Kidney epithelial cell (primary cell): ENCODE measurements at regions not wholly inside any gene's neighbourhood (a gene's known extent, or its start where the extent isn't known, plus 50 kb on each side); places are given as distances from the start of the nearest gene placed in this dataset.

Source experiments
- DNase-seq: peaks from one replicate; pipeline ENCODE4 v3.0.0-alpha.2; 2010; ENCODE audit warnings: low read depth
- H3K27me3 ChIP-seq: 2 replicates; pipeline ENCODE4 v1.6.0; 2011; ENCODE audit warnings: low read length; ENCODE audit not compliant: control insufficient read depth, insufficient read depth
- H3K36me3 ChIP-seq: 2 replicates; pipeline ENCODE4 v1.5.1; 2011; ENCODE audit warnings: low read length; ENCODE audit not compliant: control insufficient read depth, insufficient read depth
- H3K4me3 ChIP-seq: 2 replicates; pipeline ENCODE4 v1.5.1; 2011; ENCODE audit warnings: low read depth, mild to moderate bottlenecking, control low read depth, low read length
- CTCF ChIP-seq: IDR thresholded peaks from 2 replicates; pipeline ENCODE4 v1.5.1; 2011; ENCODE audit warnings: mild to moderate bottlenecking, moderate library complexity, low read length, control low read depth, inconsistent platforms; ENCODE audit not compliant: insufficient read depth, poor library complexity, severe bottlenecking

GRCh38 chr12:88411689-88412088 lies 168.6 kb downstream of the KITLG start:
- TF ChIP-seq CTCF: no peak
- H3K27me3 ChIP-seq: no peaks in the 10 kb centered on the region
- no peaks in the 10 kb centered on the region for H3K36me3 ChIP-seq
- DNase-seq: no peak
- H3K4me3 ChIP-seq: no peak overlapping the region

DNA sequence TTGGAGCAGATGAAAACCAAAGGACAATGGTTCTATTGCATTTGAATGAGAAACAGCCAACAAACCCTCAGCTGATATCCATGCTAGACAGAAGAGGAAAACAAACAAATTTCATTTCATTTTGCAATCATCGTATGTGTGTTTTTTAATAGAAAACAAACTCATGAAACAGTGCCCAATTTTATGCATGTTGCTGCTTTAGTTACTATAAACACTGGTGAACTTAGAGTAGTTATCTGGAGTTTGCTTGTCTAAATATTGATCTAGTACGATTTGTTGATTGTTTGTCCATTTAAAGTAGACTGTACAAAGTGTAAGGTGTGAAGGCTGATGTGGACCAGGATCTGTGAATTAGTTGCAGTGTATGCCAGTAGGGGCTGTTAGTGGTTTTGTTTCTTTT lies 166.6 kb downstream of the KITLG start:
- DNase-seq: no peak
- H3K36me3 ChIP-seq: no peaks in the 10 kb centered on the region
- no peak for TF ChIP-seq CTCF
- H3K4me3 ChIP-seq: no peak overlapping the region
- H3K27me3 ChIP-seq: no peaks in the 10 kb centered on the region

- Histone ChIP-seq H3K4me3 (no peak overlapping the region), H3K36me3 (no peaks in the 10 kb centered on the region), H3K27me3 (no peaks in the 10 kb centered on the region)
- no peak for TF ChIP-seq CTCF
- no peak for DNase-seq
Measured at GRCh38 chr12:88416155-88416554, 164.1 kb downstream of the KITLG start.

- no peak for DNase-seq
- no peak overlapping the region for H3K4me3 ChIP-seq
- no peak for TF ChIP-seq CTCF
- no peaks in the 10 kb centered on the region for H3K27me3 ChIP-seq
- no peaks in the 10 kb centered on the region for H3K36me3 ChIP-seq
Measured at GRCh38 chr12:88416786-88417185, 163.5 kb downstream of the KITLG start.

GRCh38 chr12:88417531-88417930 lies 162.7 kb downstream of the KITLG start:
- no peaks in the 10 kb centered on the region for H3K27me3 ChIP-seq
- DNase-seq: no peak
- TF ChIP-seq CTCF: no peak
- H3K4me3 ChIP-seq: no peak overlapping the region
- no peaks in the 10 kb centered on the region for H3K36me3 ChIP-seq

DNA sequence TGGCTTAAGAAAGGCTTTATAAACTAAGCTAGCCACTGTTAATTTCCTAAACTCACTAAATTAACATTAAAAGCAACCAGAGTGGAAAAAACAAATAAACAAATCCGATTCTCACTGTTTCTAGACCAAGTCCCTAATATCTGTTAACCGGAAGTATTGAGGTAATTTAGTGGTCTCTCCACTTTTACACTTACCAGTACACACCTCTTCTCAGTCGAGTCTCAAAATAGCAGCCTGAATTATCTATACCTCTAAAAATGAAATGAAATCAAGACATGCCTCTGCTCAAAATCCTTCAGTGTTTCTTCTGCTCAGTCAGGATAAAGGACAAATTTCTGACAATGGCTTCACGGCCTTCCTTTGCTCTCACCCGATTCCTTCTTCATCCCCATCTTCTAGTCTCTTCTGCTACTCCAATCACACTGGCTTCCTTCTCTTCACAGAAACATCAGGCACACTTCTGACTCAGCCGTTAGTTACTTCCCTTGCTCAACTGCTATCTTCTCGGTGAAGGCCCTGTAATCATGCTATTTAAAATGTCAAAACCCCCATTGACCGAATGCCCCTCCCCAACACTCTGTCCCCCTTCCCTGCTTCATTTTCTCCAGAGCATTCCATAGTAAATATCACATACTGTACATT lies 161.3 kb downstream of the KITLG start:
- no peaks in the 10 kb centered on the region for H3K27me3 ChIP-seq
- H3K36me3 ChIP-seq: no peaks in the 10 kb centered on the region
- no peak for TF ChIP-seq CTCF
- no peak for DNase-seq
- no peak overlapping the region for H3K4me3 ChIP-seq
